Thyroid gland (tissue), 4 donors: ENCODE measurements at regions not wholly inside any gene's neighbourhood (a gene's known extent, or its start where the extent isn't known, plus 50 kb on each side); places are given as distances from the start of the nearest gene placed in this dataset.
"Not testable (repeated sequence)": the region's sequence is repeated elsewhere in the genome, so short reads cannot be mapped to it uniquely, and the experiment has no call there.

Experiments used
- DNase-seq, 2 donors: peaks; one replicate each; pipeline ENCODE4 v3.0.0-alpha.2; 2019
- H3K27ac ChIP-seq, 3 donors: fragments of 200-600 bp; sonication (generic); 1 replicate in 2 of 3; 2 replicates in 1 of 3; pipeline ENCODE4 v1.5.1; 2016 to 2019; ENCODE audit warnings: mild to moderate bottlenecking in 1 of 3, moderate library complexity in 1 of 3
- H3K27me3 ChIP-seq: fragments of 200-600 bp; sonication (generic); one replicate; pipeline ENCODE4 v1.5.1; 2019
- H3K36me3 ChIP-seq, 2 donors: fragments of 200-600 bp; sonication (generic); one replicate each; pipeline ENCODE4 v1.5.1; 2016 to 2019
- H3K4me1 ChIP-seq, 2 donors: fragments of 200-600 bp; sonication (generic); one replicate each; pipeline ENCODE4 v1.5.1; 2017 to 2019
- H3K4me3 ChIP-seq, 3 donors: fragments of 200-600 bp; sonication (generic); replicated peaks in 1 of 3; 1 replicate in 2 of 3; 2 replicates in 1 of 3; pipeline ENCODE4 v1.5.1; 2016; ENCODE audit warnings: mild to moderate bottlenecking in 1 of 3
- H3K9me3 ChIP-seq: fragments of 200-600 bp; sonication (generic); one replicate; pipeline ENCODE4 v1.5.1; 2017
- POLR2A ChIP-seq, 2 donors: fragments of 450-650 bp; IDR thresholded peaks; one replicate each; pipeline ENCODE4 v1.6.1; 2017; ENCODE audit warnings: antibody characterized with exemption in 2 of 2, mild to moderate bottlenecking in 2 of 2, moderate library complexity in 1 of 2
- WGBS, 2 donors: methylation state at CpG; one replicate each; pipeline ENCODE4 v1.1.5; 2017; 5-methylcytosine and 5-hydroxymethylcytosine counted together
- intact Hi-C: fragments of 100-400 bp; cut with DNase I; formaldehyde crosslinking; loops from one replicate; pipeline ENCODE4 v1.15.1; 2023
- TF ChIP-seq, protein P1 (sequence below), 6 experiments: fragments of 200-600 bp in 3 of 6; fragments of 450-650 bp in 3 of 6; sonication (generic) in 3 of 6; IDR thresholded peaks; one replicate each; pipeline ENCODE4 v1.5.1; 2016 to 2019; ENCODE audit warnings: antibody characterized with exemption in 6 of 6, mild to moderate bottlenecking in 2 of 6, inconsistent platforms in 1 of 6, moderate library complexity in 1 of 6

DNA sequence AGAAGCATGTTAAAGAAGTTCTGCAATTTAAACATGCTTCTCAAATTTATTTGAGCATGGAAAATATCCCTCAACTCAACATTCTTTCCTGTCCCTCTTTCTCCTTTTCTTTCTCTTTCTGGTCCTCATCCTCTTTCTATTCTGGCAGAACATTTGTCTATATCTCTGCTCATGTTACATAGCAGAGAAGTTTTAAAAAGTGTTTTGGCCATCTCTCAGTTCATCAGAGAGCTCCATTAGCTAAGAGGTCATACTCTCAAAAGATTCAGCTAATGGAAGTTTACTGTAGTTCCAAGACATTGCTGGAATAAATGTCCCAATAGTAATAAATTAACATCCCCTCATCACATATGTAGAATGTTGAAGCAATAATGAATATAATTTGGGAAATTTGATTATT is 53.5 kb downstream of the XCL2 start:
- H3K4me1 ChIP-seq: no peaks in the 10 kb centered on the region
- no peak overlapping the region for H3K27ac ChIP-seq

DNA sequence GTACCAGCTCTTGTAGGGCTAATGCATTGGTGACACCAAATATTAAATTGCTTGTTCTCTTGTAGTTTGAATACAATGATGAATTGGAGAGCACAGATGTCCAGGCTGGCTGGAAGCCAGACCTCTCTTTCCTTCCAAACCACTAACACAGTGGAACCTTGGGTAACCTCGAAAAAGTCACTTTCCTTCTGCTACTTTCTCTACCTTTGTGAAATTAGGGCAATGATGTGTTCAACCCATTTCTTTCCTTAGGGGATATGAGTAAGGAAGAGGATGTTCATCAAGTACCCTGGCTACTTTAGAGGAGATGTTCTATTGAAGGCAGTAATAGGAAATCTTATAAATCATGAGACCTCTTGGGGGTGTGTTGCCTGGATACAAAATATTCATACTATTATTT is 55.7 kb downstream of the XCL2 start:
- intact Hi-C loops: no loop called here
- Histone ChIP-seq H3K4me1 (no peaks in the 10 kb centered on the region), H3K9me3 (no peaks in the 10 kb centered on the region), H3K4me3 (no peak overlapping the region), H3K36me3 (no peaks in the 10 kb centered on the region), H3K27me3 (no peaks in the 10 kb centered on the region), H3K27ac (no peak overlapping the region)
- WGBS, 2 donors: 38 to 59% methylated on average over 1 of the region's 1 CpG
- TF ChIP-seq, protein P1, sequence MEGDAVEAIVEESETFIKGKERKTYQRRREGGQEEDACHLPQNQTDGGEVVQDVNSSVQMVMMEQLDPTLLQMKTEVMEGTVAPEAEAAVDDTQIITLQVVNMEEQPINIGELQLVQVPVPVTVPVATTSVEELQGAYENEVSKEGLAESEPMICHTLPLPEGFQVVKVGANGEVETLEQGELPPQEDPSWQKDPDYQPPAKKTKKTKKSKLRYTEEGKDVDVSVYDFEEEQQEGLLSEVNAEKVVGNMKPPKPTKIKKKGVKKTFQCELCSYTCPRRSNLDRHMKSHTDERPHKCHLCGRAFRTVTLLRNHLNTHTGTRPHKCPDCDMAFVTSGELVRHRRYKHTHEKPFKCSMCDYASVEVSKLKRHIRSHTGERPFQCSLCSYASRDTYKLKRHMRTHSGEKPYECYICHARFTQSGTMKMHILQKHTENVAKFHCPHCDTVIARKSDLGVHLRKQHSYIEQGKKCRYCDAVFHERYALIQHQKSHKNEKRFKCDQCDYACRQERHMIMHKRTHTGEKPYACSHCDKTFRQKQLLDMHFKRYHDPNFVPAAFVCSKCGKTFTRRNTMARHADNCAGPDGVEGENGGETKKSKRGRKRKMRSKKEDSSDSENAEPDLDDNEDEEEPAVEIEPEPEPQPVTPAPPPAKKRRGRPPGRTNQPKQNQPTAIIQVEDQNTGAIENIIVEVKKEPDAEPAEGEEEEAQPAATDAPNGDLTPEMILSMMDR (IDR thresholded peaks at IDR 0.05): no peak
- TF ChIP-seq POLR2A (IDR thresholded peaks at IDR 0.05): no peak
- peak in 1 of 2 donors; percentile 5 for DNase-seq

More for the DNA sequence above, 53.5 kb downstream of the XCL2 start:
- H3K4me3 ChIP-seq: no peak overlapping the region
- no peak for DNase-seq
- H3K27me3 ChIP-seq: no peaks in the 10 kb centered on the region
- intact Hi-C loops: no loop called here
- H3K9me3 ChIP-seq: no peaks in the 10 kb centered on the region
- TF ChIP-seq, protein P1 (IDR thresholded peaks at IDR 0.05): no peak
- TF ChIP-seq POLR2A (IDR thresholded peaks at IDR 0.05): no peak
- no peaks in the 10 kb centered on the region for H3K36me3 ChIP-seq

DNA sequence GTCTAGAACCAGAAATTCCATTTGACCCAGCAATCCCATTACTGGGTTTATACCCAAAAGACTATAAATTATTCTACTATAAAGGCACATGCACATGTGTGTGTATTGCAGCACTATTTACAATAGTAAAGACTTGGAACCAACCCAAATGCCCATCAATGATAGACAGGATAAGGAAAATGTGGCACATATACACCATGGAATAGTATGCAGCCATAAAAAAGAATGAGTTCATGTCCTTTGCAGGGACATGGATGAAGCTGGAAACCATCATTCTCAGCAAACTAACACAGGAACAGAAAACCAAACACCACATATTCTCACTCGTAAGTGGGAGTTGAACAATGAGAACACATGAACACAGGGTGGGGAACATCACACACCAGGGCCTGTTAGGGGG is 57.0 kb downstream of the XCL2 start:
- H3K27ac ChIP-seq, DNase-seq, H3K4me3 ChIP-seq, H3K4me1 ChIP-seq, H3K27me3 ChIP-seq, H3K9me3 ChIP-seq, H3K36me3 ChIP-seq, intact Hi-C loops: not testable (repeated sequence)
- 92 to 93% methylated on average over 1 of the region's 1 CpG for WGBS, 2 donors

DNA sequence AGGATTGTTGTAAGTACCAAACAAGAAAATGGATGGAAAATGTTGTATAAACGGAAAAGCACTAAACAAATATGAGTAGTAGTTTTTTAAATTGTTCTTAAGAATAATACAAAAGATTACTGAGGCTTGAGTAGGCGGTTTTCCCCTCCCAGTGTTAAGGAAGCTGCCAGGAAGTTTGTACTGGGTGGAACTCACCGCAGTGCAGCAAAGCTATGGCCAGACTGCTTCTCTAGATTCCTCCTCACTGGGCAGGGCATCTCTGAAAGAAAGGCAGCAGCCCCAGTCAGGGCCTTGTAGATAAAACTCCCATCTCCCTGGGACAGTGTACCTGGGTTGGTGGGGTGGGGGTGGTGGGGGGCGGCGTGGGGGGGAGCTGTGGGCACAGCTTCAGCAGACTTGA is 58.7 kb downstream of the XCL2 start:
- no peak for DNase-seq
- intact Hi-C loops: no loop called here
- H3K4me1 ChIP-seq: no peaks in the 10 kb centered on the region

DNA sequence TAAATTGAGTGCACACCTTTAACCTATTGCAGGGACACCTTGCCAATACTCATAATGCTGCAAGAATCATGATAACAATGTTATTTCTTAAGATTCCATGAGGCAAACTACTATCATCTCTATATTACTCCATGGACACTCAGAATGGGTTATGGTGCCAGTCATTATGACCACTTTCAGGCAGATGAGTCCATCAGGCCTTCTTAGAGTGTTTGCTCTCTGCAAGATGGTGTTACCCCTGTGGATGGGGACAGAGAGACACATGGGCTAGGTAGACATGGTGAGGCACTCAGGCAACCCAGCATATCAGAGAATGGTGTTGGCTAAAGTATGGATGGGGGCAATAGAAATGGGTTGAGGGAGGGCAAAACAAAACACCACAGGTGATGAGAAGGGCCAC is 59.7 kb downstream of the XCL2 start:
- H3K36me3 ChIP-seq: no peaks in the 10 kb centered on the region
- intact Hi-C loops: no loop called here
- H3K27me3 ChIP-seq: no peaks in the 10 kb centered on the region
- DNase-seq: no peak
- H3K4me3 ChIP-seq: no peak overlapping the region
- H3K4me1 ChIP-seq: no peaks in the 10 kb centered on the region
- H3K27ac ChIP-seq: peak overlapping the region in 1 of 3 donors; percentile 10
- TF ChIP-seq, protein P1 (IDR thresholded peaks at IDR 0.05): no peak
- no peak for TF ChIP-seq POLR2A (IDR thresholded peaks at IDR 0.05)
- no peaks in the 10 kb centered on the region for H3K9me3 ChIP-seq

More for the DNA sequence above, 58.7 kb downstream of the XCL2 start:
- Histone ChIP-seq H3K9me3 (no peaks in the 10 kb centered on the region), H3K27ac (no peak overlapping the region), H3K4me3 (no peak overlapping the region), H3K27me3 (no peaks in the 10 kb centered on the region), H3K36me3 (no peaks in the 10 kb centered on the region)
- TF ChIP-seq POLR2A (IDR thresholded peaks at IDR 0.05): no peak
- TF ChIP-seq, protein P1 (IDR thresholded peaks at IDR 0.05): no peak
- WGBS, 2 donors: 44 to 53% methylated on average over 3 to 4 of the region's 5 CpGs

DNA sequence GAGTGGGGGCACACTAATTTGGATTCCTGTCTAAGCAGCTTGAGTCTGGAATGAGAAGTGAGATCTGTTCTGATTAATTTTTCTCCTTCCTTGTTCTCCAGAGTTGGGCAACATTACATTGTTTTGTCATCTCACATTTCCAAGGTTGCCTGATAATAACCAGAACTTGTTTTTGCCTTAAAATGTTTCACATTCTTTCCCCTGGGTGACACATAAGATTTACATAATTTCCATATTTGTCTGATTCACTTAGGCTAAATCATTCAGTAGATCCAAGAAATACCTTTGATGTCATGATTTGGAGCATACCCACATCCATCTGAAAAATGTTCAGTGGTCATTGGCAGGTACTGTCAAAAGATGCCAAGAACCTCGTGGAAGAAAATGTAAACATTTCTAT is 60.3 kb downstream of the XCL2 start:
- 30 to 37% methylated on average over 1 of the region's 1 CpG for WGBS, 2 donors
- Histone ChIP-seq H3K36me3 (no peaks in the 10 kb centered on the region), H3K27me3 (no peaks in the 10 kb centered on the region), H3K4me3 (no peak overlapping the region), H3K9me3 (no peaks in the 10 kb centered on the region), H3K27ac (peak overlapping the region in 1 of 3 donors; percentile 10), H3K4me1 (no peaks in the 10 kb centered on the region)
- DNase-seq: no peak
- TF ChIP-seq, protein P1 (IDR thresholded peaks at IDR 0.05): no peak
- no peak for TF ChIP-seq POLR2A (IDR thresholded peaks at IDR 0.05)
- intact Hi-C loops: no loop called here
